ENCODE measurements at regions not wholly inside any gene's neighbourhood (a gene's known extent, or its start where the extent isn't known, plus 50 kb on each side); places are given as distances from the start of the nearest gene placed in this dataset.

GRCh38 chr9:631596-631995, 209.9 kb upstream of the DMRT1 start:
- no peaks in the 10 kb centered on the region for H3K4me1 ChIP-seq
- no peaks in the 10 kb centered on the region for H3K36me3 ChIP-seq
- intact Hi-C loops (cut with DNase I), result no loop called here
- no peak overlapping the region for H3K4me3 ChIP-seq
- H3K9me3 ChIP-seq, result no peaks in the 10 kb centered on the region
- DNase-seq, result no peak
- no peak overlapping the region for H3K27ac ChIP-seq
- no peak for ATAC-seq
- H3K27me3 ChIP-seq (ENCODE audit: low read depth), result no peaks in the 10 kb centered on the region
- TF ChIP-seq, protein P1, sequence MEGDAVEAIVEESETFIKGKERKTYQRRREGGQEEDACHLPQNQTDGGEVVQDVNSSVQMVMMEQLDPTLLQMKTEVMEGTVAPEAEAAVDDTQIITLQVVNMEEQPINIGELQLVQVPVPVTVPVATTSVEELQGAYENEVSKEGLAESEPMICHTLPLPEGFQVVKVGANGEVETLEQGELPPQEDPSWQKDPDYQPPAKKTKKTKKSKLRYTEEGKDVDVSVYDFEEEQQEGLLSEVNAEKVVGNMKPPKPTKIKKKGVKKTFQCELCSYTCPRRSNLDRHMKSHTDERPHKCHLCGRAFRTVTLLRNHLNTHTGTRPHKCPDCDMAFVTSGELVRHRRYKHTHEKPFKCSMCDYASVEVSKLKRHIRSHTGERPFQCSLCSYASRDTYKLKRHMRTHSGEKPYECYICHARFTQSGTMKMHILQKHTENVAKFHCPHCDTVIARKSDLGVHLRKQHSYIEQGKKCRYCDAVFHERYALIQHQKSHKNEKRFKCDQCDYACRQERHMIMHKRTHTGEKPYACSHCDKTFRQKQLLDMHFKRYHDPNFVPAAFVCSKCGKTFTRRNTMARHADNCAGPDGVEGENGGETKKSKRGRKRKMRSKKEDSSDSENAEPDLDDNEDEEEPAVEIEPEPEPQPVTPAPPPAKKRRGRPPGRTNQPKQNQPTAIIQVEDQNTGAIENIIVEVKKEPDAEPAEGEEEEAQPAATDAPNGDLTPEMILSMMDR (IDR thresholded peaks at IDR 0.05), result no peak

DNA sequence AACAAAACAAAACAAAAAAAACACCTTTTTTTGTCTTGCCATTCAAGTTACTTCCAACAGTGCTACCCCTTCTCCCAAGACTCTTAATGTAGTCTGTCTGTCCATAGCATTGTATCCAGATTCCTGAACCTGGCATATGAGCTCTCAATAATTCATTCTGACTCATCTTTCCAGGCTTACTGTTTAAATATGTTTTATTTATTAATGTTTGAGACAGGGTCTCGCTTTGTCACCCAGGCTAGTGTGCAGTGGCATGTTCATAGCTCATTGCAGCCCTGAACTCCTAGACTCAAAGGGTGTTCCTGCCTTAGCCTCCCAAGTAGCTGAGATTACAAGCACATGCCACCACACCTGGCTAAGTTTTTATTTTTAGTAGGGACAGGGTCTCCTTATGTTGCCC, 208.0 kb upstream of the DMRT1 start:
- ATAC-seq, result no peak
- no peaks in the 10 kb centered on the region for H3K27me3 ChIP-seq (ENCODE audit: low read depth)
- no peak for DNase-seq
- H3K9me3 ChIP-seq, result no peaks in the 10 kb centered on the region
- H3K27ac ChIP-seq, result no peak overlapping the region
- no peak overlapping the region for H3K4me3 ChIP-seq
- intact Hi-C loops (cut with DNase I), result no loop called here
- no peaks in the 10 kb centered on the region for H3K4me1 ChIP-seq
- no peaks in the 10 kb centered on the region for H3K36me3 ChIP-seq
- TF ChIP-seq, protein P1 (IDR thresholded peaks at IDR 0.05), result no peak

- intact Hi-C loops (cut with DNase I), result no loop called here
- H3K4me1 ChIP-seq, result peaks cover 2% of the 10 kb centered on the region
- no peak for DNase-seq
- no peak overlapping the region for H3K4me3 ChIP-seq
- H3K27ac ChIP-seq, result no peak overlapping the region
- no peaks in the 10 kb centered on the region for H3K27me3 ChIP-seq (ENCODE audit: low read depth)
- no peaks in the 10 kb centered on the region for H3K9me3 ChIP-seq
- no peaks in the 10 kb centered on the region for H3K36me3 ChIP-seq
- no peak for ATAC-seq
- TF ChIP-seq, protein P1 (IDR thresholded peaks at IDR 0.05), result no peak
Observed at GRCh38 chr9:636931-637591, 204.4 kb upstream of the DMRT1 start.

DNA sequence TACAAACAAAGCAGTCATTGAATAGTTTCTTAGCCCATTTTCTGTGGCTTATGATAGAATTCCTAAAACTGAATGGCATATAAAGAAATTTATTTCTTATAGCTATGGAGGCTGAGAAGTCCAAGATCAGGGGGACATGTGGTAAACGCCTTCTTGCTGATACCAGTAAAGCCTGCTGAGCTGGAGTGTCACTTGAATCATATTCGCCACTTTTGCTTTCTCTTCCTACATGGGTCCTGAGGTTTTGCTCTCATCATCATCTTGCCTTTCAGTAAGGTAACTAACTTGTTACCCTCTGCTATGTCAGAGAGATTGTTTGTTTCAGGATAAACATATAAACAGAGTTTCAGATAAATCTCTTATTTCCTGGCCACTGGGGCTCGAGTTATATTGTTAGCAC, 203.3 kb upstream of the DMRT1 start:
- Histone ChIP-seq H3K27ac (no peak overlapping the region), H3K4me3 (no peak overlapping the region), H3K27me3 (ENCODE audit: low read depth) (no peaks in the 10 kb centered on the region), H3K36me3 (no peaks in the 10 kb centered on the region), H3K9me3 (no peaks in the 10 kb centered on the region), H3K4me1 (peaks cover 10% of the 10 kb centered on the region)
- TF ChIP-seq, protein P1 (IDR thresholded peaks at IDR 0.05), result no peak
- DNase-seq, result no peak
- peak; percentile 42 to 52 for ATAC-seq
- intact Hi-C loops (cut with DNase I), result no loop called here

GRCh38 chr9:642014-642413, 199.5 kb upstream of the DMRT1 start:
- no peak overlapping the region for H3K4me3 ChIP-seq
- DNase-seq (no peak), ATAC-seq (peak in 1 of 2 donors; percentile 19)
- intact Hi-C loops (cut with DNase I), result no loop called here
- no peaks in the 10 kb centered on the region for H3K27me3 ChIP-seq (ENCODE audit: low read depth)
- H3K9me3 ChIP-seq, result no peaks in the 10 kb centered on the region
- H3K4me1 ChIP-seq, result peaks cover 10% of the 10 kb centered on the region
- no peak overlapping the region for H3K27ac ChIP-seq
- TF ChIP-seq, protein P1 (IDR thresholded peaks at IDR 0.05), result no peak
- no peaks in the 10 kb centered on the region for H3K36me3 ChIP-seq

Measured in lower lobe of right lung (tissue), 2 donors.